Osteoblast (primary cell): ENCODE measurements at regions not wholly inside any gene's neighbourhood (a gene's known extent, or its start where the extent isn't known, plus 50 kb on each side); places are given as distances from the start of the nearest gene placed in this dataset.

Experiments
- DNase-seq: peaks from one replicate; pipeline ENCODE4 v3.0.0; 2011; ENCODE audit warnings: low spot score, mixed read lengths; ENCODE audit not compliant: insufficient read length; ENCODE audit errors: missing footprints
- H2AFZ ChIP-seq: 2 replicates; pipeline ENCODE4 v1.6.0; 2011; ENCODE audit warnings: mild to moderate bottlenecking, low read length
- H3K27ac ChIP-seq: 2 replicates; pipeline ENCODE4 v1.5.1; 2011; ENCODE audit warnings: mild to moderate bottlenecking, low read depth, low read length, moderate library complexity
- H3K27me3 ChIP-seq: 2 replicates; pipeline ENCODE4 v1.6.0; 2012; ENCODE audit warnings: mild to moderate bottlenecking, control low read depth, inconsistent platforms, low read length, moderate library complexity; ENCODE audit not compliant: insufficient read depth
- H3K36me3 ChIP-seq: 2 replicates; pipeline ENCODE4 v1.5.1; 2011; ENCODE audit warnings: mild to moderate bottlenecking, low read length, control low read depth, moderate library complexity; ENCODE audit not compliant: insufficient read depth
- H3K4me1 ChIP-seq: 2 replicates; pipeline ENCODE4 v1.5.1; 2011; ENCODE audit warnings: mild to moderate bottlenecking, low read length, control low read depth, moderate library complexity; ENCODE audit not compliant: insufficient read depth
- H3K4me2 ChIP-seq: 2 replicates; pipeline ENCODE4 v1.6.0; 2011; ENCODE audit warnings: mild to moderate bottlenecking, low read length; ENCODE audit not compliant: insufficient read depth
- H3K4me3 ChIP-seq: fragments of 200-600 bp; sonication (generic); 3 replicates; pipeline ENCODE4 v1.5.1; 2012; ENCODE audit warnings: mild to moderate bottlenecking, low read length, inconsistent platforms; ENCODE audit not compliant: insufficient read depth
- H3K79me2 ChIP-seq: 2 replicates; pipeline ENCODE4 v1.6.0; 2012; ENCODE audit warnings: mild to moderate bottlenecking, low read length, control low read depth, inconsistent platforms; ENCODE audit not compliant: insufficient read depth
- H3K9me3 ChIP-seq: 2 replicates; pipeline ENCODE4 v1.5.1; 2011; ENCODE audit warnings: low read depth, low read length, control low read depth
- H4K20me1 ChIP-seq: 2 replicates; pipeline ENCODE4 v1.6.0; 2012; ENCODE audit warnings: mild to moderate bottlenecking, low read length, control low read depth; ENCODE audit not compliant: insufficient read depth
- CTCF ChIP-seq: IDR thresholded peaks from 2 replicates; pipeline ENCODE4 v1.5.1; 2011; ENCODE audit warnings: mild to moderate bottlenecking, low read depth, low read length, moderate library complexity; ENCODE audit errors: extremely low read depth

GRCh38 chr16:65583498-65583897 lies 461.6 kb upstream of the CDH11 start:
- Histone ChIP-seq H3K27ac (no peak overlapping the region), H3K79me2 (no peaks in the 10 kb centered on the region), H3K4me2 (no peak overlapping the region), H4K20me1 (no peaks in the 10 kb centered on the region), H2AFZ (no peak overlapping the region), H3K4me3 (no peak overlapping the region), H3K9me3 (no peaks in the 10 kb centered on the region), H3K27me3 (no peaks in the 10 kb centered on the region), H3K36me3 (no peaks in the 10 kb centered on the region), H3K4me1 (no peaks in the 10 kb centered on the region)
- TF ChIP-seq CTCF = no peak
- no peak for DNase-seq

GRCh38 chr16:65579050-65579449 lies 457.2 kb upstream of the CDH11 start:
- H3K9me3 ChIP-seq = no peaks in the 10 kb centered on the region
- no peak overlapping the region for H3K4me2 ChIP-seq
- TF ChIP-seq CTCF = no peak
- H3K4me1 ChIP-seq = no peaks in the 10 kb centered on the region
- no peak overlapping the region for H3K4me3 ChIP-seq
- no peaks in the 10 kb centered on the region for H3K27me3 ChIP-seq
- H2AFZ ChIP-seq = no peak overlapping the region
- no peak for DNase-seq
- no peak overlapping the region for H3K27ac ChIP-seq
- H3K36me3 ChIP-seq = no peaks in the 10 kb centered on the region
- no peaks in the 10 kb centered on the region for H4K20me1 ChIP-seq
- no peaks in the 10 kb centered on the region for H3K79me2 ChIP-seq

GRCh38 chr16:65576631-65577030 lies 454.8 kb upstream of the CDH11 start:
- H3K27ac ChIP-seq = no peak overlapping the region
- H3K9me3 ChIP-seq = no peaks in the 10 kb centered on the region
- no peaks in the 10 kb centered on the region for H3K36me3 ChIP-seq
- no peak overlapping the region for H2AFZ ChIP-seq
- no peaks in the 10 kb centered on the region for H3K27me3 ChIP-seq
- DNase-seq = no peak
- no peak overlapping the region for H3K4me3 ChIP-seq
- H3K79me2 ChIP-seq = no peaks in the 10 kb centered on the region
- no peak for TF ChIP-seq CTCF
- H3K4me2 ChIP-seq = no peak overlapping the region
- no peaks in the 10 kb centered on the region for H4K20me1 ChIP-seq
- peaks cover 13% of the 10 kb centered on the region for H3K4me1 ChIP-seq

- no peak for TF ChIP-seq CTCF
- no peak for DNase-seq
- Histone ChIP-seq H3K4me3 (no peak overlapping the region), H4K20me1 (no peaks in the 10 kb centered on the region), H3K79me2 (no peaks in the 10 kb centered on the region), H3K4me1 (peaks cover 14% of the 10 kb centered on the region), H2AFZ (no peak overlapping the region), H3K9me3 (no peaks in the 10 kb centered on the region), H3K27ac (no peak overlapping the region), H3K4me2 (no peak overlapping the region), H3K27me3 (no peaks in the 10 kb centered on the region), H3K36me3 (no peaks in the 10 kb centered on the region)
These were observed 454.3 kb upstream of the CDH11 start for GRCh38 chr16:65576139-65576538.
